GM19463 (cell line): ENCODE measurements at regions not wholly inside any gene's neighbourhood (a gene's known extent, or its start where the extent isn't known, plus 50 kb on each side); places are given as distances from the start of the nearest gene placed in this dataset.
A peak's percentile ranks its signal among the peaks of the same experiment; 100 is the strongest.

Source experiments
- ATAC-seq: cut with Tn5 transposase; IDR thresholded peaks from one replicate; pipeline ENCODE4 v1.9.1; 2021; ENCODE audit warnings: mild to moderate bottlenecking, moderate library complexity; ENCODE audit not compliant: unreplicated experiment

DNA sequence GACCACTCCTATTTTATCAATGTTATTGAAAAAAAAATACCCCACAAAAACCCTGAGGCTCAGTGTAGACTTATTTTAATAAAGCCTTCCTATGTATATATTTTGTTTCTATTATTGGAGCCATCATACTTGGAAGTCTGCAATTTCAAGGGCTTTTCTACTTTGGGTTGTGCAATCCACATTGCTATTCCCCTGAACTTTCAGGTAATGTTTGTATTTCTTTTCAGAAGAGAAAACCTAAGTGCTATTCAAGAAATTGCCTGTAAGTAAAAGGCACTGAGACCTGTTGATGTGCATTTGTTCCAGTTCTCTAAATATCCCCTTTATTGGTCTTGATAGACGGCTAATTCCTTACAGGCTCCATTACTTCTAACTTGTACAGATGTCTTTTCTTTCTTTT lies 280.7 kb upstream of the RAG2 start:
- no peak for ATAC-seq

DNA sequence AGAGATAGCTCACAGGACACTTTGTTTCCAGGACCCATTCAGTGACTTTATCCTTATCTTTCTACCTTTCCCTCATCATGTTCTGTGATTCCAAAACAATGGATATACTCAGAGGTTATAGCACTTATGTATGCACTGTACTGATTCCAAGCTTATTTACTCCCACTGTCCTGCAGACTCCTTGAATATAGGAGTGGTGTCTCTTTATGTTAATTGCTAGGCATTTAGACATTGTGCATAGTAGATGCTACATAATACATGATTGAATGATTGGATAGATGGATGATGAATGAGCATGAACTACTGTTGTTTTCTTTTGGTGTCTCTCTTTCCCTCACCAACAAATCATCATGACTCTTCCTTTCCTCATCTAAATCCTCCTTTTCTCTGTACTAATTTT lies 279.1 kb upstream of the RAG2 start:
- ATAC-seq = no peak

DNA sequence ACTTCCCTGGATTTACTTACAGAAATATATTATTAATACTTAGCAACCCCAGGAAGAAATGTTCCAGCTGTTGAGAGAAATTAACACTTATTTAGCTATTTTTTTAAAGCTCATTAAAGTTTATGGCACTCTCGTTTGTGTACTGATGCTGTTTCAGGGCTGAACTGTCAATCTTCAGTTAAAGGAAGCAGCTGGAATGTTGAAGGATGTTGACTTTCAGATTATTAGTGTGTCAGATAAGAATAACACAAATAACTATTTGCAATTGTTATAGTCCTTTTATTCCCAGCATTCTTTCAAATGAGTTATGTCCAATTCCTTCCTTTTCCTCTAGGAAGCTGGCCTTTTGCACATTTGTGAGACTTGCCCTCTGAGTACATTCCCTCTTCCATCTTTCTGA lies 278.2 kb upstream of the RAG2 start:
- no peak for ATAC-seq

DNA sequence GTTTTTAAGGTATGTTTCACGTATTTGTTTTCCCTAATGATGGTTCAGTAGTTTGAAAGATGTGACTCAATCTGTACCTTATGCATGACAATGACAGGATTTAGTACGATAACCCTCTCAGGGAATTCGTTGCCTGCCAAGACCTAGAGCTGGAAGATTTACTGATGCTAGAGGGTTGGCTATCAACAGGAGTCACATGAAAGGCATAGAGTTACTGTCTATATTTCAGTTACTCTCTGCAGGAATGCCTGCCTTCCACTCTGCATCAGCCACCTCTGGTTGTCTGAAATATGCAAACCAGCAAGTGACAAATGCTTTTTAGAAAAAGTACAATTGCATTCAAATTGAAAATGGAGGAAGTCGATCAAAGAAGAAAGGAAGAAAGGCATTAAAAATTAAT lies 276.3 kb upstream of the RAG2 start:
- no peak for ATAC-seq

DNA sequence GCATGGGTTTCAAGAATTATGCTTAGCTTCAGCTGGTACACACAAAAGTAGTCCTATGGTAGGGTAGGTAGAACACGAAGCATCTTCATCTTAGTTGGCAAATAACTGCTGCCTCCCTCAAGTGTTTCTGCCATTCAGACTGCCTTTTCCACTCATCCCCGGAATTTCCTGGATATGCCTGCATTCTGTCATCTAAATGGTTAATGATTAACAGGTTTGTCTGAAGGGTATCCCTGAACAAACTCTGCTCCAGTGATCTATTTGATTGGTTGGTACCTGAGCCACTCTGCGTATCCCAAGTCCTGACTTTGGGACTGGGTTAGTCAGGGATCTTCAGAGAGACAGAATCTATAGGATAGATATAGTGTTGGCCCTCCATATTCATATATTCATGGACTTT lies 272.3 kb upstream of the RAG2 start:
- ATAC-seq = no peak

DNA sequence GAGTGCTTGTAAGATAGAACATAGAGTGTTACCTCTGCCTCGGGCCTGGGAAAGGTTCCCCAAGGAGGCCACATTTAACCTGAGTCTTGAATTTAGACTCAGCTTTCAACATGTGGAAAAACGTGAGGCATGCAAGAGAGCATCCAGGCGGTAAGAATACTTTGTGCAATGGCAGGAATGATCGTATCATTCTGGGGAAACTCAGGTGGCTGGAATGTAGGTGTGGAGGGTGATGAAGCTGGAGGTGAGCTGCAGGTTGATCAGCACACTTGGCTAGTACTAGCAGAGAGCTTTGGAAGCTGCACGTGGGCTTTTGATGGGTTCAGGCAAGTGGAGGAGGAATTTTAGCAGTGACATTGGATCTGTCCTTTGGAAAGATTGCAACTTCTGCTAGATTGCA lies 270.3 kb upstream of the RAG2 start:
- no peak for ATAC-seq

DNA sequence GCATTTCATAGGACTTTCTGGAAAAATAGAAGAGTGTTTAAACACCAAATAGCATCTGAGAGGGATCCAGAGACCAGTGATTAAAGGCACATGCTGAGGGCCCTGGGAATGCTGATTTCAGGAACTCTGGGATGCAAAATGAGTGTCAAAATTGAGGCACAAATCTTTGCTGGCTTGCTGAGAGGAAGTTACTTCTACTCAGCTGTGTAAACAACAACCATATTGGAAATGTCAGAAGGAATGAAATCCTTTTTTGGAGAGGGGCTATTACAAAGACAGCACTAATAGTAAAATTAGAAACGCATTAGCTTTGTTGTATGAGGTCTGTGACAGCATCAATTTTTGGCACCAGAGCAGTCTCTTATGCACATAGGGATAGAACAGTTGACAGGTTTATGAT lies 267.8 kb upstream of the RAG2 start:
- ATAC-seq = no peak

DNA sequence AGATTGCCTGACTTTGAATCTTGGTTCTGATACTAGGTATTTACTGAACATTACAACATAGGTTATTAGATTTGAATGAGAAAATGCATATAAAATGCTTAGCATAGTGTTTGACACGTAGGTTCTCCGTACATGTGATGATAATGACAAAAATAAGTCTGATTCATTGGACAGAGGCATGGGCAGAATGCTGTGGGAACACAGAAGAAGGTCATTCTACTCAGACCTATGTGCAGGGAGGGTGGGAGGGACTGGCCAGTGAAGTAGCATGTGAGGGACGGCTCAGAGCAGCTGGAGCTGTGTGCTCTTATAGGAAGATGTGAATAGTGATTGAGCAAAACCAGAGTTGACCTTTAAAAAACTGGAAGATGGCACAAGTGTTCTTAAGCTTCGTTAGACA lies 256.8 kb upstream of the RAG2 start:
- ATAC-seq = no peak

DNA sequence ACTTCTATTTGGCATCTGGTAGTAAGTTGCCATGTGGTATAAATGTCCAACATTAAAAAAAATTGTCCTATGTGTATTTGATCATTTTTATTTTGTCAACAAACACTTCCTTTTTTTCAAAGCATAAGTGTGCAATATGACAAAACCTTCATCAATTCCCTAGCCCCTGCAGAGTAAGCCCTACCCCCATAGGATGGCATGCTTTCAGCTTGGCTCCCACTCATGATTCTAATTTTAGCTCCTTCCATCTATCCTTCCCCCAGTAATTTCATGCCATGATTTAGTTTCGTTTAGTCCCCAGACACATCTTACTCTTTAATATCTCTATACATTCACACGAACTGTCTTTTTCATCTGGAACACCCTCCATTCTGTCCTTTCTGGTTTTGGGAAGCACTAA lies 250.6 kb upstream of the RAG2 start:
- no peak for ATAC-seq

DNA sequence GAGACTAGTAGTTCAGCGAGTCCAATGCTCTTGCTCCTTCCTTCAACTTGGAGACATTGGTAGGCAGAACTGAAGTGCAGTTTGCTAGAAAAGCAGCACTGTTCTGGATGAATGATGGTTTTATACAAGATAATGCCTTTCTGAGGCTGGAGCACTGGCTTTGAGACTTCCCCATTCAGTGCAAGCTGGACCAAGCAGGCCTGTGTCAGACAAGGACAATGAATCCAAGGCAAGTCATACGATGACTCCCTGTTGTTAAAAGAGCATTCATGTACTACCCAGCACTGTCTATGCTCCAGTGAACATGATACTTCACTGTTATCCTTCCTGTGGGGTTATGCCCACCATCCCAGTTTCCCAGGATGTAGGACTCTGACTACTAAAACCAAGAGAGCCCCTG lies 242.3 kb upstream of the RAG2 start:
- no peak for ATAC-seq

DNA sequence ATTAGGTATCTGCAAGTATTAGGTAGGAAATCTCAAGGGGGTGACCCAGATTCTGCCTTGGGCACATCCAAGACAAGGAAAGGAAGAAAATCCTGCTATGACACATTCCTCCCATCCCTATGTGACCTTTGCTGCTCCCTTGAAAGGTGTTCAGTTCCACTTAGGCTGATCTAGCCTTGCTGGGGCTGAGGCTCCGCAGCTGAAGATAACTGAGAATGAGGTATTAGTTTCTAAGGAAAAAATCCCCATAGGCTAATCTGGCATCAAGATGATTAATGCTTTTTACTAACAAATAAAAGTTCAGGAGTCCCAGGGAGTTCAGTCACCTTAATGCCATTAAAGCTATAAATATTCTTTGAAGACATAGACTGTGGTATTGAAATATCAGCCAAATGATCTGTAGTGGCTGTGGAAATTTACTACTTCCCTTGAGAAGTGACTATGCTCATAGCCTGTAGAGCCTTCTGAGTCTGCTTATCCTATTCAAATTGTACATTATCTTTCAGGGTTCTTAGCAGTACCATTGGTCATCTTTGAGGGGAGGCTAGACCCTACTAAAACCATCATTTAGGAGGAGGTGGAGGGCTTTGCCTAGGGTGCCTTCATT lies 239.9 kb upstream of the RAG2 start:
- ATAC-seq = no peak

DNA sequence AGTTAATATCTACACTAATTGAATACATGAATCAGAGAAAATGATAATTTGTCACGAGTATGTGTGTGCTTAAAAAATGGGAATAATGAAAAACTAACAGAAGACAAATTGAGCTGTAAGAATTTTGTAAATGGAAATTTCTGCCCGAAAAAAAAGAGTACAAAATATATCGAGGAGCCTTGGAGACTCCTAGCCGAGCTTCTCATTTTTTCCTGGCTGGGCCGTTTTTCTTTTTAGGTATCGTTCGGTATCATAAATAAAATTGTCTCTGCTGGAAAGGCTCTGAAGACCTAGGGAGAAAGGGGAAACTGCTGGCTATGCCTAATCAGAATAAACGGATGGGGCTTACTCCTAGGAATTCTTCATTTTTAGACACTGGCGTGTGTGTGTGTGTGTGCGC lies 227.2 kb upstream of the RAG2 start:
- no peak for ATAC-seq

DNA sequence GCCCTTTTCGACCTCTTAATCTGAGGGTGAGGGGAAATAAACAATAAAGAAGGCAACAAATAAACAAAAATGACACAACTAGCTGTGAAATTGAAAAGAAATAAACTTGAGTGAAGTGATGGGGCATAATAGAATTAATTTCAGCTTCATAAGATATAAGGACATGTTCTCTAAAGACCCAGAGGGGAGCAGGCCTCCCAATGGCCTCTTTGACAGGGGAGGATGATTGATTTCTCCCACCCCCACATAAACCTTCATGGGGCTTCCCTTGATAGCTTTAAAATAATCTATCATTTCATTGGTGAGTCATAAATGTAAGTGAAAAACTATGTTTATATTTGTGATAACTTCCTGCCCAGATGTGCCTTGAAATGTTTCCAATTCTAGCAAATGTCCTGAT lies 226.3 kb upstream of the RAG2 start:
- ATAC-seq = no peak

DNA sequence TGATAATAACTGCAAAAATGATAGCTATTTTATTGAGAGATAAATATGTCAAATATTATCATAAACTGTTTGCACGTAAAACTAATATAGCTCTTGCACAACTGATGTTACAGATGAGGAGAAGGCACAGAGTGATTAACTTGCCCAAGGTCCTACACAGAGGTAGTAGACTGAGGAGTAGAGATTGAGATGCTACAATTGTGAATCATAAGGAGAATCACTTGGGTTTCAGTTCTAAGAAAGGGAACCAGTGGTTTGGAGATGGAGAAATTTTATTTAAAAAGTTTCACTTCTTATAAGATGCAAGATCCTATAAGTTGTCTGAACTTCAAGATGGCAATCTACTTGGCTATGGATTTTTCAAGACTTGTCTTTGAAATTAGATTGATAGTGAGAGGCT lies 224.8 kb upstream of the RAG2 start:
- no peak for ATAC-seq

DNA sequence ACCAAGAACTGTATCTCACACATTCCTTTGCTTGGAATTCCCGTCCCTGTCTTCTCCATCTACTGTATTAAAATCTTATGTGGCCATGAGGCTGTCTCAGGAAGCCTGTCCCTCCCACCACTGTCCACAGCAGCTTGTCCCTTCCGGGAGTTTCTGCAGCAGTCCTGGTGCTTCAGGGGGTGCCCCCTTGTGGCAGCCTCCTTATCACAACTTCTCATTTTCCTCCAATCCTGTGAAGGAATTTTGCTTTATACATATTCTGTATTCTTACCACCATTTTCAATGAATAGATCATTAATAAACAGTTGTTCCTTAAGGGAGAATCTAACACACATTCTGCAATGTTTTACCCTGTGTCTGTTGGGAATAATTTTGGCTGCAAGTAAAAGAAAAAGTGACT lies 220.4 kb upstream of the RAG2 start:
- no peak for ATAC-seq

DNA sequence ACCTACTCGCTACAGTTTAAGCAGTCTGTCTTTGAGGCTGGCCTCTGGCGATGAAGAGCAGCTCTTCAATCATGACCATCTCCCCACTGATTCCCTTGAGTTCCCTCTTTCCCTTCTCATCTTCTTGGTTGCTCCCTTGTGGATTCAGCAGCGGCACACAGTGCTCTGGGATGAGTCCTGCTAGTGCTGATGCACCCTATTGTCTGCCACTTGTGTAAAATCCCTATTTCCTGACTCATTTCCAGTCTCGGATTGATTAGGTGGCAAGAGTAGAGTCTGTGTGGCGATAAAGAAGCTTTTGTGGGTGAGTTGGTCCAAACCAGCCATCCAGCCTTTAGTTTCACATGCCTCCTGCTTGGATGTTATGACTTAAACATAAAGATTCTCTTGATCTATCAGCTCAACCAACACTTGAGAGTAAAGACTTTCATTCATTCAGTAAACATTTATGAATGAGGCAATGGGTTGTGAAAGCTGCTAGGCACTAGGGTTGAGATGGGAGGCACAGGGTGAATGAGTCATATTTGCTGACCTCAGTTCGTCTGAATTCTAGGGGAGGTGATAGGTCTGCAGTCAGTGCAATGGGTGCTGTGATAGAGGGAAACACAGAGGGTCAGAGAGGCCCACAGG lies 219.4 kb upstream of the RAG2 start:
- peak; percentile 51 for ATAC-seq

DNA sequence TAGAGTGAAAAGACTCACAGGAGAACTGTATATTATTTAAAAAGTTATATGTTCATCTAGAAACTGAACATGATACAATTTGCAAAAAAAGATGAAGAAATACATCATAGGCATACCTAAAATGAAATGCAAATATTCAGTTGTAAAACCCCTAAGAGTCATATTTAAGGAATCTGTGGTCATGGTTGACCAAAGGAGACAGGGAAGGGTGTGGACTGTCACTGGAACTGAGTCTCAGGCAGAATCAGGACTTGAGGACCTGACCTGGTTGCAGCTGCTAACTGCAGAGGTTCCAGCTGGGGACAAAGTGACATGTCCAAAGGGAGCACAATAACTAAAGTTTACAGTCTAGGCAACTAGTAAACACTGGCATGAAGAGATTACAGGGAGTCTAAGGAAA lies 211.3 kb upstream of the RAG2 start:
- no peak for ATAC-seq

DNA sequence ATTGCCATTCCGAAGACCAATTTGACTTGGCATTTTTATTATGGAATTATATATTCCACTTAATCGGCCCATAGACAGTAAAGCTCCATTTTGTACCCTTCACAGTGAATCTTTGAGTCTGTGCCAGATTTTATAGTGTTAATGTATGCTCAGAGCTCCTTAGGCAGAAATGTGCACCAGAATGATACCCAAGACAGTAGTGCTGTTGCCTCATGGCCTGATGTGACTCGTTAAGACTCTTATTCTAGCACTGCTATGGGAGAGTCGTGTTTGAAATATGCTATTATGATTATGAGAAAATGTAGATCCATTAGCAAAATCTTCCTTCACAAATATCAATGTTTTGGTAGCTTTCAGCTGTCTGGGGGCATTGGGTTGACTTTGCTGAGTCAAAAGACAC lies 209.8 kb upstream of the RAG2 start:
- no peak for ATAC-seq

DNA sequence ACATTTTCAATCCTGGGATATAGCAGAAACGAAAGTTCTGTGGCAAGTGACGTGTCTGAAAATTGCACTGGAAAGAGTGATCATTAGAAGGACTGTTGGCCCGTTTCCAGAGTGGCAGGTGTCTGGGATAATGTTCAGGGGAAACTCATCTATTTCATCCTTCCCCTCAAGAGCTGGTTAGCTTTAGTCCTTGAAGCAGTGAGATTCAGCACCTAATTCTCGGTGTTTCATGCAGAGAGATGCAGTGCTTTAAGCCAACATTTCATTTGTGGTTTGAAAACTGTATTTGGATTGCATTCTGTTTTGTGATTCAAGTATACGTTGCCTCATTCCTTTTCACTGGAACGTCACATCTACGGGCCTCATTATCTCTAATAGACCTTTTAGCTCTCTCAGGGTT lies 205.0 kb upstream of the RAG2 start:
- ATAC-seq = no peak

DNA sequence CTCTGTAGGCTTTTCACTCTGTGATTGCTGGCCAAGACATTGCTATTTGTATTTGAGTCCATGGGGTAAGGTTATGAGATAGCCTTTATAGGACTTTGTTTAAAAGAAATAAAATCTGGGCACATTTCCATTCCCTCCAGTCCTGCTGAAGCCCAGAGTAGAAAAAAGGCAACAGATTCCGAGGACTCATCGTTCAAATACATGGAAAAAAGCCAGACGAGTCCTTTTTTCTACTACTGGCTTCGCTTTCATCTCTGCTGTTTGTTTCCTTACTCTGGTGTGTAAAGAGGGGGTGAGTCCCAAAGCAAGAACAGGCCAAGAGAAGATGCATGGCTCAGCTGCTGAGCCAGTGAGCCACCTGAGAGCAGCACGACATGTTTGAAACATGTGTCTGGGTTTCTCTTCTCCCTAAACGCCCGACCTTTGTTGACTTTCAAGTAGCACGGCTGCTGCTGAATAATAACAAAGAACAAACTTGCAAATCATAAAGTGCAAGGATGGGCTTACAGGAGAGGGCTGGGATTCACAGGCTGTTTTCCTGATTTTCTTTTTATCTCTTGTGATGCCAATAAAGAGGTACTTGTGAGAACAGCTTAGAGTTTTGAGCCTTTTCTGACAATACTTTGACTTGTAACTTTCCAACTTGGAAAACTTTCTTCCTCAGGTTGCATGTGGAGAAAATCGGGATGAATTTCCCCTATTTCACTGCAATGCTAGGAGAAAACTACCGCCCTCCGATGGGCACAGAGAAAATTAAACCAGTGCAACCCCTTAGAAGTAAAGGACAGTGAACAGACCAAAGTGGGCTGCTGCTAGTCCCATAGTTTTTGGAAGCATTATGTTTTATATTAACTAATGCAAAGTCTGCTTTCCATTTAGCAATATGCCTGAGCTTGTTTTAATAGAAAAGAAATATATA lies 195.2 kb upstream of the RAG2 start:
- no peak for ATAC-seq

DNA sequence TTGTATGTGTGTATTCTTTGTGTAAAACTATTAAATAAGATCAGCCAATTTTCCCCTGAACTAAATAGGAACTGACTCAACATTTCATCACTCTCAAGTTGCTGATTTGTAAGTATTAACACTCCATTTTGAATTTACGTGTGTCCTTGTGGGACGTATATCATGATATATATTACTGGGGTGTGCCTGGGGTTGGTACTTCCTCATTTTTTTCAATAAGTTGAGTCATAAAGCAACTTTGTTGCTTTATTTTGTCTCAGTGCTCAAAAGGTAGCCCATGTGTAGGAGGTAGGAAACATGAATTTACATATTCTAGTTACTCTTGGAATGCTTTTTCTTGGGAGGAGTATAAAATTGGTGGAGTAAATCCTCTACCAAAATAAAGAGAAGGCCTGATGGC lies 193.9 kb upstream of the RAG2 start:
- no peak for ATAC-seq

DNA sequence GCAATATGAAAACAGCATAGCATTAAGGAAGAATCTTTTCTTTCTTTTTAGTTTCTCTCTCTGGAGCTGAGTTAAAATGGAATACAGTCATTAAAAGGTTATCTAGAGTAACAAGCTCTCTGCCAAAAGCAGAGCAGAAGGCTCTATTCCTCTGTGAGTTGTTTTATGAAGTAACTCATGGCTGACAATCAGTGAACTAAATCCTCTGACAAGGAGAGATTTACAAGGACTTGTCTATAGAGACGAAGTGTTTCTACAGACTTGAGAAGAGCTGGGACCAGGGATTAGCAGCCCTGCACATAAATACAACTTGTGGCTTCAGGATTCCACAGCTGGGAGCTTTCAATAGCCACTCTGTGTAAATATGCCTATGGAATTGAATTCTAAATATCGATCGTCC lies 192.5 kb upstream of the RAG2 start:
- ATAC-seq = no peak
